Activated CD4-positive, alpha-beta T cell treated with anti-CD3 and anti-CD28 coated beads, Interleukin-2, Interleukin-6, amounts not matched to agents 100 ng/mL and 50 ng/mL, durations not matched to agents 16 hours and 8 hours (primary cell): ENCODE measurements at regions not wholly inside any gene's neighbourhood (a gene's known extent, or its start where the extent isn't known, plus 50 kb on each side); places are given as distances from the start of the nearest gene placed in this dataset.
"Not testable (repeated sequence)": the region's sequence is repeated elsewhere in the genome, so short reads cannot be mapped to it uniquely, and the experiment has no call there.

Source experiments
- DNase-seq: peaks from one replicate; pipeline ENCODE4 v3.0.0-alpha.2; 2020

DNA sequence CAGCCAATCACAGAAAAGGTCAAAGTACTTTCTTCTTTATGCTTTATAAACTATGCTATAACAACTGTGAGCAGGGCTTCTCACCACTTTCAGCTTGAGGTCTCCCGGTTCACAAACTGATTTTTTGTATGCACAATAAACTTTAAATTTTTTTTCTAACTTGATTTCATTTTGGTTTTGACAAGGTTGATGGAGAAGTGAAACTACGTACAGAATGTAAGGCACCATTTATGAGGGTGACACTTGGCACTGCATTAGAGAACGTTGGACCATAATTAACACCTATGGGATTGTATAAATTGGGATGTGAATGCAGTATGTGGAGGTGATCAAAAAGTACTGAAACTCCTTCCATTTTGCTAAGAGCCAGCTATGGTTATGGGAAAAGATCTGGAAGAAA is 857.9 kb upstream of the HTR2C start:
- DNase-seq: no peak

DNA sequence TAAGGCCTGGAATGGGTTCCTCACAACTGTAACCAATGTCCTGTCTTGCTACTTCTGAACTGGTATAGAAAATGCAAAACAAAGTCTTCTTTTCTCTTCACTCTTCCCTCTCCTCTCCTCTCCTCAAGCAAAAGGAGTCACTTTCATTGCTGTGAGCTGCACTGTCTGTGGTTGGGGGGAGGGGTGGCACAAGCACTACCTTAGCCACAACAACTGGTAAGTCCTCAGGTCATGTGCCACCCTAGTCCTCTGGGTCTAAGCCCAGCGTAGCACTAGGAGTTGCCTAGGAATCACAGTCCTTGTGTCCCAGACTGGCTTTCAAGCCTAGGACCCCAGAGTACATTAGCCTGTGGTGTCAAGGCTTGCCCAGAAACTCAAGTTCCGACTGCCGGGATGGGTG is 859.3 kb upstream of the AMOT start:
- no peak for DNase-seq

DNA sequence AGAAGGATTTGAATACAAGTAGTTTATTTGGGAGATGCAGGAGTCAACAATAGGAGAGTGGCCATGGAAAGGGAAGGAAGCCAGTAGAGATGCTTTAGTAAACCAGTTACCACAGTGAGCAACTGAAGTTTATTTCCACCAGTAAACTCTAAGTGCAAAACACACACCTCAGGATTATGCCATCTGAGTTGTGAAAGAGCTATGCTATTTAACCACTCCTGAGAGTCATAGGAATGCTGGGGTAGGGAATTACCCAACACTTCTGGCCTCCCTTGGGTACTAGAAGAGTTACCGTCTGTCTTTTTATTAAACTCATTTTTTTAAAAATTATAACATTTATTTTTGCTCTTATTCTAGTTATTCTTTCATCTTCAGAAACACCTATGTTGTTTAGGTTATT is 834.6 kb upstream of the AMOT start:
- no peak for DNase-seq

DNA sequence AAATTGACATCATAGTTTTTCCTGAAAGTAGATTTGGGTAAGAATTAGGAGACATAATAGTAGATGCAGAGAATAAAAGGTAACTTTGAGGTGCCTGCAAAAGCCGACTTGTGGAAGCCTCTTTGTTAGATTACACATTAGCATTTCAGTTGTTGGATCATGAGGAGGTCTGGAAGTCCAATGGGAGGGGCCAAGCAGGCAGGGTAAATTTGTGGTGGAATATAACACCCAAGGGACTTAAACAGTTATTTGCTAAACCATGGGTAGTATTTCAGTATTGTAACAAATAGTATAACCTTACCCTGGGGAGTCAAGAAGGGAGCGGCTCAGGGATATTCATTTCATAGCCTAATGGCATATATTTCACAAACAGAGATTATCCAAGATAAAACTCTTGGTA is 810.7 kb upstream of the AMOT start:
- DNase-seq: no peak

DNA sequence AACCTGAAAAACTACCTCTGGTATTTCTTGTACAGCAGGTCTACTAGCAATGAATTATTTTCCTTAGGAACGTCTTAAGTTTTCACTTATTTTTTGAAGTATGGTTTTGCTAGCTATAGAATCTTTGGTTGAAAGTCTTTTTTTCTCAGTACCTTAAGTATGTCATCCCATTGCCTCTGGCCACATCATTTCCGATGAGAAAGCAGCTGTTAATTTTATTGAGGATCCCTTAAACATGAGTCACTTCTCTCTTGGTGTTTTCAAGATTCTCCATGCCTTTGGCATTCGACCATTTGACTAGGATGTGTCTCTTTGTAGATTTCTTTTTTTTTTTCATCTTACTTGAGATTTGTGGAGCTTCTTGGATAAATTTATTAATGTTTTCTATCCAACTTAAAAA is 803.8 kb upstream of the AMOT start:
- DNase-seq: no peak

DNA sequence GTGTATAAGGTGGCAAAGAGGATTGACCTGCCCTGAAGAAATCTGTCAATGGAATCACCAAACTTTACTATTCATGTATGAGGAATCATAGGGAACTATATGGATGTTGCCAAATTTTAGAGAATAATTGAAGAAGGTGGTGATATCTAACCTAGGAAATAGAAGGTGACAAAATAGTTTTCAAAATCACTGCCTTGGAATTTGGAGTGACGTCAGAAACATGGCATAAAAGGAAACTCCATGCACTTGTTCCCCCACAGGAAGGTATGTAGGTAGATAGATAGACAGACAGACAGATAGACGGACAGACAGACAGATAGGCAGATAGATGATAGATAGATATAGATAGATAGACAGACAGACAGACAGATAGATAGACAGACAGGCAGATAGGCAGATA is 793.9 kb upstream of the AMOT start:
- DNase-seq: no peak

DNA sequence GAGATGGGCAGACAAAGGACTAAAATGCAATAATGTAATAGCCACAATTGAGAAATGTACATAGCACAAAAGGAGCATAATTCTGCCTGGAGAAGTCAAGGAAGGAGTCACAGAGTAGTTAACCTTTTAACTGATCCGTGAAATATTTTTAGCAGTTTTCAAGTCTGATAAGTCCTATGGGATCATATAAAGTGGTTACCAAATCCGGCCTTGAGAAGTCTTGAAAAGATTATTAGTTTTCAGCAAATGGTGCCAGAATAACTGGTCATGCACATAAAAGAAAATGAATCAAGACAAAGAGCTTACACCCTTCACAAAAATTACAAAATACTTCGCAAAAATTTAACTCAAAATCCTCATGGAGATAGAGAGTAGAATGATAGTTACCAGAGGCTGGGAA is 788.7 kb upstream of the AMOT start:
- DNase-seq: no peak

DNA sequence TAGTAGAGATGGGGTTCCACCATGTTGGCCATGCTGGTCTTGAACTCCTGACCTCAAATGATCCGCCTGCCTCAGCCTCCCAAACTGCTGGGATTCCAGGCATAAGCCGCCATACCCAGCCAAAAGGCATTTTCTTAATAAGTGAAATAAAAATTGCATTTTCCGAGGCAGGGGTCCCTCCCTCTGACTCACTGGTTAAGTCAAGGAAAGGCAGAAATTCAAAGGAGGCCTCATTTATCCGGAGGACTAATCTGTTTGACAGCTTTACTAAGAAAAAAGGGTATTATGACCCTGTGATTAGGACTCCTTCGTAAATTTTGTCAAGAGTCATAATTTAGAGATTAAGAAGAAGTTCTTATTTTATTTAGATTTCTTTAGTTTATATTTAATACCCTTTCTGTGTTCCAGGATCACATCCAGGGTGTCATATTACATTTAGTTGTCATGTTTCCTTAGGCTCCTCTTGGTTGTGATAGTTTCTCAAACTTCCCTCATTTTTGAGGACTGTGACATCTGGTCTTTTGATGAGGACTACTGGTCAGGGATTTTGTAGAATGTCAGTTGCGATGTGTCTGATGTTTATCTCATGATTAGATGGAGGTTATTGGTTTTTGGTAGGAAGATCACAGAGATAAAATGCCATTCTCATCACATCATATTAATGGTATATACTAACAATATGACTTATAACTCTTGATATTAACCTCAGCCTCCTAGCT is 753.7 kb upstream of the AMOT start:
- DNase-seq: no peak

DNA sequence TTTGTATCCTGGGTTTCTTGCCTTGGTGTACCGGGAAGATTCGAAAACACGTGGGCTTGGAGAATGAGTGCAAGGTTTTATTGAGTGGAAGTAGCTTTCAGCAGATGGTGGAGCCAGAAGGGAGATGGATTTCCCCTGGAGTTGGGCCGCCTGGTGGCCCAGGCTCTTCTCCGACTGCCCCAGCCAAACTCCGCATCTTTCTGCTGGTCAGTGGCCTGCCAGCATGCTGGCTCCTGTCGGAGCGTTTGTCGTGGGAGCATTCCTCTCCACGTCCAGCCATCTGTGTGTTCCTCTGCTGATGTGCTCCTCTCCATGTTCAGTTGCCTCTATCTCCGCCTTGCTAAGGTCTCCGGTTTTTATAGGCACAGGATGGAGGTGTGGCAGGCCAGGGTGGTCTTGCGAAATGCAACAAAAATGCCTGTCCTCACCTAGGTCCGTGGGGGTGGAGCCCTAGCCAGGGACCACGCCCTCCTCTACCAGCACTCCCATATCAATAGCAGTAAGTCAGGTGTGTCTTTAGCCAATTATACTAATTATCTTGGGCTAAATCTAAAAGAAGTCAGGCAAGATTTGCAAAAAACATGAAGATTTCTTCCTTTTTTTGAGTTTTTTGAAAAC is 745.8 kb upstream of the AMOT start:
- no peak for DNase-seq

DNA sequence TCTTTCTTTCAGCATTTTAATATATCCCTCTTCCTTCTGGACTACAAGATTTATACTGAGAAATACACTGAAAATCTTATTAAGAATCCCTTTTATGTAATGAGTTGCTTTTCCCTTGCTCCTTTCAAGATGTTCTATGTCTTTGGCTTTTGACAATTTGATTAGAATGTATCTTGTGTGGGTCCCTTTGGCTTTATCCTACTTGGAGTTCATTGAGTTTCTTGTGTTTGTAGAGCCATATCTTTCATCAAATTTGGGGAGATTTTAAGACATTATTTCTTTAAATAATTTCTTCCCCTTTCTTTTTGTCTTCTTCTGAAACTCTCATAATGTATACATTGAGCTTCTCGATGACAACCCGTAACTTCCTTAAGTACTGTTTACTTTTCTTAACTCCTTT is 739.9 kb upstream of the AMOT start:
- DNase-seq: no peak

DNA sequence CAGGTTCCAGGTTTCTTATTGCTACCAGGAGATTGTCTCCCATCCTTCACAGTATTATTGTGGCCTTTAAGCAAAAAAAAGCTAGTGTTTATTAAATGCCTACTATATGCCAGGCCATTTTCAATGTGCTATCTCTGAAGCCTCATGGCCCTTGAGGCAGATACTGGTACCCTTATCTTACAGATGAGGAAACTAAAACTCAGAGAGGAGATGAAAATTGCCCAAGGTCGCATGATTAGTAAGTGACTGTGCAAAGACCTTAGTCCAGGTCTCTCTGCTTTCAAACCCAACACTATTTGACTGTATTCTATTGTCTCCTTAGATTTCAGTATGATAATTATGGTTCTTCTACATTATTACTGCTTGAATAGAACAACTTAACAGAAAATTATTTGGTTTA is 717.9 kb upstream of the AMOT start:
- no peak for DNase-seq

DNA sequence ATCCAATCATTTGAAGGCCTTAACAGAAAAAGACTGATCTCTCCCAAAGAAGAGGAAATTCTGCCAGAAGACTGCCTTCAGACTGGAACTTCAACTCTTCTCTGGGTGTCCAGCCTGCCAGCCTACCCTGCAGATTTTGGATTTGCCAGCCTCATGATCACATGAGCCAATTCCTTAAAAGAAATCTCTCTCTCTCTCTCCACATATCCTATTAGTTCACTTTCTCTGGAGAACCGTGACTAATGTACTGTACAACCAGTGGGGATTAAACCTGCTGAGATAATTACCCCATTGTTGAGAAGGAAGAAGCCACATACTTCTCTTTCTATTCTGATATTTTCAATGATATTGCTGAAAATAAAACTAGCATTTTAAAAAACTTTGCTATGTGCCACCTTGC is 711.3 kb upstream of the AMOT start:
- DNase-seq: no peak

DNA sequence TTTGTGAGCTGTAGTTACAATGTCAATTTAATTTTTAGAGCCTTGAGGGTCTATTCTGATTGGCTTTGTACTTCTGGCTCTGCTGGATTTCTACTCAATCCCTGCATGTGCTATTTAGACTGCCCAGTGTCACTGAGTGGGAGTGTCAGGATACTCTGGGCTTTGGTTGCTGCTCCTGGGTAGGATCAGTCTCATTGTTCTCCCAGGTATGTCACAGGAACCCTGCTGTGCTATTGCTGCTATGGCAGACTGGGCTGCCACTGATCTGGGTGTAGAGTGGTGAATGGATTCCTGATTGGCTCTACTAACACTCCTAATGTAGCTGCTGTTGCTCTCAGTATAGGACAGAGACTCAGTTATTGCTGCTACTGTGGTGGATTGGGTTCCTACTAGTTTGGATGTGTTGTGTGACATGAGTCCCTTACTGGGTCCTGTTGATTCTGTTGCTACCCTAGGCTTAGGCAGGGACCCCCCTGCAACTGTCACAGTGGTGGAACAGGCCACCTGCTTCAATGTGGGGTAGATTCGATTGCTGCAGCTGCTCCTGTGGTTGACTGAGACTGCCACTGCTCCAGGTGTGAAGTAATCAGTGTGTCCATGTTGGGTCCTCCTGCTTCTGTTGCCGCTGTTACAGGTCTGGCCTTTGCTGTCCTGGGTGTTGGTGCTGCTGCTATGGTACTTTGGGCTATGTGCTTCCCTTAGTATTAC is 707.8 kb upstream of the AMOT start:
- DNase-seq: no peak

DNA sequence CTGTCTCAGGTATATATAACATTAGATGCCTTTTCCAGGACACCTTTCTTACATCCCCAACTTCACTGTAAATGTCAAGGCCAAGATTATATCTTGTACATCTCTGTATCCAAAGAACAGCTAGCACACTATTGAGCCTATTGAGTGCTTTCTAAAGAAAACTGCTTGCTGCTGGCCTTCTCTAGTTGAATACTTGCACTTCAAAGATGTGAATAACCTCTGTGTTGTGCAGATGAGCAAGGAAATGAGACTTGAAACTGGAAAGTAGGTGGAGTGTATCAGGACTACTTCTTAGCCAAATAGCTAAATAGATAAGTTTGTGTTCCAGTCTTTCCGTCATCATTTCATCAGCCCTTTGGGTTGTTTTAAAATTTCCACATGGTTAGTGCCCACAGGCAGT is 704.4 kb upstream of the AMOT start:
- DNase-seq: no peak

DNA sequence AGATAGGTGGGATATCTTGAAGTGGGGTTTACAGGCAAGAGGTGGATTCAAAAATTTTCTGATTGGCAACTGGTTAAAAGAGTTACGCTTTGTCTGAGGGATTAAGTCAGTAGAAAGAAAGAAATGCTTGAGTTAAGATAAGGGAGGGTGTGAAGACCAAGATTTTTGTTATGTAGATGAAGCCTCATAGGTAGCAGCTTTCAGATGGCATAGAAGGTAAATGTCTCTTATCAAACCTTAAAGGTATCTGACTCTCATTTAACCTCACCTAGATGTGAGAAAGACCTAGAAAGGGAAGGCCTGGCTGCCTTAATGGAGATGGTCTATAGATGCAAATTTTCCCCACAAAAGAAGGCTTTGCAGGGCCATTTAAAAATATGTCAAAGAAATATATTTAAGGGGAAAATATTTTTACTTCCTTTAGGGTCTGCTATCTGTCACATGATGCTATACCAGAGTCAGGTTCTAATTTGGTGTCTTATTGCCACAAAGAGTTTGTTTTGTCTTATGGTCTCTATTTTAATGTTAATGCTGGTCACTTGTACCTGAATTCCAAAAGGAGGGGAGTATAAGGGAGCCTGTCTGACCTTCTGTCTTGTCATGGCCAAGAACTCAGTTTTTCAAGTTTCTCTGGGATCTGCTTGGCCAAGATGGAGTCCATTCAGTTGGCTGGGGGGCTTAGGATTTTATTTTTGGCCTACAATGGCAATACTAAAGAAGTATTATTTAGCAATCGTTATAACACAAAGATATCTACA is 699.1 kb upstream of the AMOT start:
- no peak for DNase-seq

DNA sequence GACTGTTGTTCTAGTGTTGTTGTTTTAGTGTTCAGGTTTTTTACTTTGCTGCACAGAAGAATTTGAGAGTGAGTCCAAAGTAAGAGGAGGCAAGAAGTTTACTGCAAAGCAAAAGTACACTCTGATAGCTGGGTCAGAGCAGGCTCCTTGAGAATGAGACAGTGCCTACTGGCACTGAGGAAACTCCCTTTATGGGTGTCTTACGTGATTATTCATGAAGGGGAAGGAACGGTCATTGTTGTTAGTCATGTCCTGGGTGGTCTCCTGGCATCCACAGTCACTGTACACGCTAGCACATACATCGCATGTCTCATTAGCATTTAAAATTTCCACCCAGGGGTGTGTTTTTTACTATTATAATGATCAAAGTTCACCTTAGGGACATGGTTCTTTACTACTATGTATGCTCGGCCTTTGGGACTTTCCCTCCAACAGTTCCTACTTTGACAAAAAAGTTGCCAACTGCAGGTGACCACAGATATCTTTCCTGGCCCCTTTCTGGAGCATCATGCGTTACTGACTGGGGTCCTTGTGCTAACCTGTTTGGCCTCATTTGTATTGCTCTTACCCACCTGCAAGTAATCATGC is 688.9 kb upstream of the AMOT start:
- no peak for DNase-seq

DNA sequence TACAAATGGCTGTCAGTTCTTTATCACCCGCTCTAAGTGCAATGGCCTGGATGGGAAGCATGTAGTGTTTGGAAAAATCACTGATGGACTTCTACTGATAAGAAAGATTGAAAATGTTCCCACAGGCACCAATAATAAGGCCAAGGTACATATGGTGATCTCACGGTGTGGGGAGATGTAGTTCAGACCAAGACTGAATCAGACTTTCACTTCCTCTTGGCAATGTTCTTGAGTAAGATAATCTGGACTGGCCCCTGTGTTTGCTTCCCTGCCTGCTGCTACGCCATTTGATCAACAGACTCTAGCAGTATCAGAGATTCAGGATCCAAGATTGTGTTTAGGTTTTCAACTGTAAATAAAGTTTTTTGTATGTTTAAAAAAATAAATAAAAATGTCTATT is 682.2 kb upstream of the AMOT start:
- no peak for DNase-seq

DNA sequence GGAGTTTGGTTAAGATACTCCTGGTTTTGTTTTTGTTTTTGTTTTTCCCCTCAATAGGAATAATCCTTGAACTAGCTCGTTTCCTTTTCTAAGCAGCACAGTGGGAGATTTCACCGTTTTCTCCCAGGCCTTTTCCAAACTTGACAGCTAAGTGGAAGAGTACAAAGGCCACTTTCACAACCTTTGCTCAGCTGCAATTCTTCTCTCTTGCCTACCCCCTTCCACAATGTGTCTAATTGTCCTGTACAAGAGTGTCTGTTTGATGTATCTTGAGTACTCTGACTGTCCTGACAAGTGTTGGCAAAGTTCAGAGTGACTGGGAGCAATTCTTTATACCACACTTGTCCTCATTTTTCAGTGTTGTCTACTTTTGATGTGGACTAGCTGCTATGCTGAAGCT is 674.3 kb upstream of the AMOT start:
- DNase-seq: no peak

DNA sequence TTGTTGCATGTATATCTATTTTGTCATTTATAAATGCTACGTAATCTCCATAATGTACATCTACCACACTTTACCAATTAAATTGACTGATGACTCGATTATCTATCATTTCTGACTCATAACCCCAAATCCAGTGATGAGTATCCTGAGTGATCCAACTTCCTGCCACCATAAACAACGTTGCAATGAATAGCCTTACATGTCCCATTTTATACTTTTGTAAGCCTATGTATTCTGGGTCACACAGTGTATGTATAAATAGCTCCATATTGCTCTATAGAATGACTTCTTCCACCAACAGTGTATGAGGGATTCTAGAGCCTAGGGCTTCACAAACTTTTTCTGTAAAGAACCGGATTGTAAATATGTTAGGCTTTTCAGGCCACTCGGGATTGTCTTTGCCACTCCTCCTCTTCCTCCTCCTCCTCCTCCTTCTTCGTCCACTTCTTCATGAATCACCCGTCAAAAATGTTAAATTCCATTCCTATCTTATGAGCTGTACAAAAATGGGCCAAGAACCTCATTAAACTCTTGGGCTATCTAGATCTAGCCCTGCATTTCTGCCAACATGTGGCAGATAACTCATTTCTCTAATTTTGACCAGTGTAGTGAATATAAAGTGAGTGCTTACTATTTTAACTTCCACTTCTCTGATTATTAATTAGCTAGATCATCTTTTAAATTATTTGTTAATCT is 672.2 kb upstream of the AMOT start:
- DNase-seq: no peak

DNA sequence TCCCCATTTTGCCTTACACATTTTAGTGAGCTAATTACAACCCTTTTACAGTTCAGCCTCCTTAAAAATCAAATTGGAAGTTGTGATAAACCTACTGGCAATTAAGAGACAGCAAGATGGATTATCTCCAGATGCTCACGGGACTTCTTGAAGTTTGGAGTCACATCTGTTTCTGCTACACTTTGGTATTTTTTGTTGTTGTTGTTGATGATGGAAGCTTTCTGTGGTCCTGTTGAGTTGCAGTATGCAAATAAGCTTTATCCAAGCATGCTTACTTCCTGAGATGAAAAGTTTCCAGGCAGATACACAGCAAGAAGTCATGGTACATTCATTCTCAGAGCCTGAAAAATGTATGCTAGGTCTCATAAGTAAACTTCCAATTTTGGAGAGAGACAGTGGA is 670.0 kb upstream of the AMOT start:
- no peak for DNase-seq

DNA sequence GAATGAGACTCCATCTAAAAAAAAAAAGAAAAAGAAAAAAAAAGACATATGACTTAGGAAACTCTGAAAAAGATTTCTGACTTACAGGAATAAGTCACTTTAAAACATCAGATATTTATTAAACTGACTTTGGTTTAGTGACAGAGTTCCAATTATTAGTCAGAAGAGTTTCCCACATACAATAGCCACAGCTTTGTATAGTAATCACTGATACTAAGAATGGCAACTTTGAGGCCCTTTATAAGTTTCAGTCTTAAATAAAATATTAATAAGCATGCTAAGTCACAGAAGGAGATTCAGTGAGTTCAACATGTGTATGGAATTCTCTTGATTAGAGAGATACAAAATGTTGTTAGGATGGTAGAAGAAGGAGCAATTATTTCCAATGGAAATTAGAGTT is 652.3 kb upstream of the AMOT start:
- DNase-seq: no peak

DNA sequence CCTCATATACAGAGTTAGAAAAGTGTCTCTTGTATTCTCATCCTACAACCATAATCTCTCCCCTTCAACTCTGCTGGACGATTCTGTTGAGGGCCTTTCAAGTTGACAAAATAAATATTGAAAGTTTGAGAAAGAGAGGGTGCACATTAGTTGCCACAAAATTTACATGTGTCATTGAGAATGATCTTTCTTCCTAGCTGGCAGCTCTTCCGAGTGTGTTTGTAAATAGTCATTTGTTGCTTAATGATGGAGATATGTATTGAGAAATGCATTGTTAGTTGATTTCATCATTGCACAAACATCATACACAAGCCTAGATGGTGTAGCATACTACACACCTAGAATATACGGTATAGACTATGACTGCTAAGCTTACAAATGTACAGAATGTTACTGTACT is 632.8 kb upstream of the AMOT start:
- no peak for DNase-seq

DNA sequence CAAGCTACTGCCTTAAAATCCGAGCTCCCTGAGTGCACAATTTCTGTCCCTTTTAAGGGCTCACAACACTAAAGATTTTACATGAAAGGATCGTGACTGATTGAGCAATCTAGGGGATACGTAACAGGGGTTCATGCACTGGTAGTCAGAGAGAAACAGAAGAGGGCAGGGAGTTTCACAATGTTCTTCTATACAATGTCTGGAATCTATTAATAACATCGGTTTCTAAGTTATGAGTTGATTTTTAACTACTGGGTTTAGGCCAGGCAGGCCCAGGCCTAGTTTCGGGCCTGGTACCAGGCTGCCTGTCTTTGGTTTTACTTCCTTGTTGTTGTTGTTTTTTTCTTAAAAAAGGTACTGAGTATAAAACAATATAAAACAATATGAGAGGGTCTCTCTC is 632.4 kb upstream of the AMOT start:
- not testable (repeated sequence) for DNase-seq
